ENCODE measurements at regions not wholly inside any gene's neighbourhood (a gene's known extent, or its start where the extent isn't known, plus 50 kb on each side); places are given as distances from the start of the nearest gene placed in this dataset.

GRCh38 chr15:24835301-24835700 lies 119.5 kb upstream of the SNRPN start:
- CTCF ChIA-PET: no interaction called here
- H3K27ac ChIP-seq: no peak overlapping the region
- no peaks in the 10 kb centered on the region for H3K9me3 ChIP-seq (ENCODE audit: insufficient read depth, low read depth)
- no peak overlapping the region for H3K4me2 ChIP-seq
- no peaks in the 10 kb centered on the region for H3K27me3 ChIP-seq (ENCODE audit: insufficient read depth, low read depth)
- no peaks in the 10 kb centered on the region for H3K79me2 ChIP-seq (ENCODE audit: low read depth)
- H4K20me1 ChIP-seq (ENCODE audit: insufficient read depth): no peaks in the 10 kb centered on the region
- H3K4me3 ChIP-seq: no peak overlapping the region
- no peaks in the 10 kb centered on the region for H3K9me2 ChIP-seq (ENCODE audit: insufficient read depth)
- DNase-seq: no peak
- H3K4me1 ChIP-seq (replicated peaks; ENCODE audit: insufficient read depth): no peaks in the 10 kb centered on the region
- POLR2A ChIA-PET (ENCODE audit: unreplicated experiment): no interaction called here
- intact Hi-C loops (cut with micrococcal nuclease; ENCODE audit: unreplicated experiment): no loop called here
- BruUV-seq (replicated peaks): no TSS peak
- H2AFZ ChIP-seq: no peak overlapping the region
- no peak for TF ChIP-seq CTCF (conservative IDR thresholded peaks at IDR 0.05)
- no peak for TF ChIP-seq EZH2 (IDR thresholded peaks at IDR 0.05; ENCODE audit: low read depth)
- H3K36me3 ChIP-seq (ENCODE audit: low read depth): no peaks in the 10 kb centered on the region
- H3F3A ChIP-seq (ENCODE audit: insufficient read depth, low read depth): no peaks in the 10 kb centered on the region

GRCh38 chr15:24848050-24848449 lies 106.7 kb upstream of the SNRPN start:
- H3K79me2 ChIP-seq (ENCODE audit: low read depth): no peaks in the 10 kb centered on the region
- H3K4me2 ChIP-seq: no peak overlapping the region
- POLR2A ChIA-PET (ENCODE audit: unreplicated experiment): no interaction called here
- no peaks in the 10 kb centered on the region for H3F3A ChIP-seq (ENCODE audit: insufficient read depth, low read depth)
- BruUV-seq (replicated peaks): no TSS peak
- TF ChIP-seq EZH2 (IDR thresholded peaks at IDR 0.05; ENCODE audit: low read depth) (no peak), CTCF (conservative IDR thresholded peaks at IDR 0.05) (no peak)
- H3K9me3 ChIP-seq (ENCODE audit: insufficient read depth, low read depth): no peaks in the 10 kb centered on the region
- no peak for DNase-seq
- no peaks in the 10 kb centered on the region for H4K20me1 ChIP-seq (ENCODE audit: insufficient read depth)
- CTCF ChIA-PET: no interaction called here
- intact Hi-C loops (cut with micrococcal nuclease; ENCODE audit: unreplicated experiment): no loop called here
- H3K4me1 ChIP-seq (replicated peaks; ENCODE audit: insufficient read depth): no peaks in the 10 kb centered on the region
- no peak overlapping the region for H3K4me3 ChIP-seq
- no peak overlapping the region for H2AFZ ChIP-seq
- H3K27ac ChIP-seq: no peak overlapping the region
- no peaks in the 10 kb centered on the region for H3K9me2 ChIP-seq (ENCODE audit: insufficient read depth)
- H3K36me3 ChIP-seq (ENCODE audit: low read depth): no peaks in the 10 kb centered on the region
- no peaks in the 10 kb centered on the region for H3K27me3 ChIP-seq (ENCODE audit: insufficient read depth, low read depth)

GRCh38 chr15:24856397-24857390 lies 98.1 kb upstream of the SNRPN start:
- Histone ChIP-seq H3K4me1 (replicated peaks; ENCODE audit: insufficient read depth) (no peaks in the 10 kb centered on the region), H3K4me3 (no peak overlapping the region), H3K4me2 (no peak overlapping the region), H3K36me3 (ENCODE audit: low read depth) (no peaks in the 10 kb centered on the region), H3K9me3 (ENCODE audit: insufficient read depth, low read depth) (no peaks in the 10 kb centered on the region), H2AFZ (no peak overlapping the region), H3K27me3 (ENCODE audit: insufficient read depth, low read depth) (no peaks in the 10 kb centered on the region), H3K79me2 (ENCODE audit: low read depth) (no peaks in the 10 kb centered on the region), H3K27ac (no peak overlapping the region), H4K20me1 (ENCODE audit: insufficient read depth) (no peaks in the 10 kb centered on the region), H3F3A (ENCODE audit: insufficient read depth, low read depth) (no peaks in the 10 kb centered on the region), H3K9me2 (ENCODE audit: insufficient read depth) (no peaks in the 10 kb centered on the region)
- DNase-seq: no peak
- no peak for TF ChIP-seq CTCF (conservative IDR thresholded peaks at IDR 0.05)
- TF ChIP-seq EZH2 (IDR thresholded peaks at IDR 0.05; ENCODE audit: low read depth): no peak
- BruUV-seq (replicated peaks): no TSS peak
- POLR2A ChIA-PET (ENCODE audit: unreplicated experiment): no interaction called here
- CTCF ChIA-PET: no interaction called here
- intact Hi-C loops (cut with micrococcal nuclease; ENCODE audit: unreplicated experiment): no loop called here

Data from PC-9 (cell line).